HL-60 (cell line): ENCODE measurements at regions not wholly inside any gene's neighbourhood (a gene's known extent, or its start where the extent isn't known, plus 50 kb on each side); places are given as distances from the start of the nearest gene placed in this dataset.

Experiments
- DNase-seq, 2 experiments: peaks; one replicate each; pipeline ENCODE4 v3.0.0-alpha.2; 2010 to 2020; ENCODE audit warnings: low read depth in 1 of 2, low spot score in 1 of 2
- H3K27ac ChIP-seq: fragments of 250-450 bp; sonication (Bioruptor Pico); replicated peaks from 2 replicates; pipeline ENCODE4 v1.5.1; 2020; ENCODE audit warnings: mild to moderate bottlenecking, moderate library complexity
- H3K27me3 ChIP-seq: fragments of 250-450 bp; sonication (Bioruptor Pico); 2 replicates; pipeline ENCODE4 v1.5.1; 2021; ENCODE audit warnings: mild to moderate bottlenecking, moderate library complexity; ENCODE audit not compliant: insufficient read depth, poor library complexity, severe bottlenecking
- H3K4me3 ChIP-seq: replicated peaks from 2 replicates; pipeline ENCODE4 v1.5.1; 2011; ENCODE audit warnings: mild to moderate bottlenecking, control low read depth, low read length; ENCODE audit not compliant: insufficient read depth
- GABPA ChIP-seq: IDR thresholded peaks from 2 replicates; pipeline ENCODE4 v1.6.1; 2012; ENCODE audit warnings: low read depth
- POLR2AphosphoS5 ChIP-seq: IDR thresholded peaks from 2 replicates; pipeline ENCODE4 v1.6.1; 2012; ENCODE audit warnings: low read depth
- SPI1 ChIP-seq: IDR thresholded peaks from 2 replicates; pipeline ENCODE4 v1.6.1; 2012; ENCODE audit warnings: low read depth, mild to moderate bottlenecking, borderline replicate concordance
- TF ChIP-seq, protein P1 (sequence below): IDR thresholded peaks from one replicate; pipeline ENCODE4 v1.5.1; 2011; ENCODE audit warnings: low read length, control low read depth, inconsistent platforms; ENCODE audit not compliant: insufficient read depth
- TF ChIP-seq, protein P2 (sequence below): IDR thresholded peaks from 2 replicates; pipeline ENCODE4 v1.6.1; 2012; ENCODE audit warnings: low read depth; ENCODE audit not compliant: insufficient replicate concordance

GRCh38 chr4:23163647-23164436 lies 471.1 kb downstream of the GBA3 start:
- no peak for DNase-seq
- Histone ChIP-seq H3K4me3 (no peak overlapping the region), H3K27ac (no peak overlapping the region), H3K27me3 (no peaks in the 10 kb centered on the region)
- TF ChIP-seq, protein P1, sequence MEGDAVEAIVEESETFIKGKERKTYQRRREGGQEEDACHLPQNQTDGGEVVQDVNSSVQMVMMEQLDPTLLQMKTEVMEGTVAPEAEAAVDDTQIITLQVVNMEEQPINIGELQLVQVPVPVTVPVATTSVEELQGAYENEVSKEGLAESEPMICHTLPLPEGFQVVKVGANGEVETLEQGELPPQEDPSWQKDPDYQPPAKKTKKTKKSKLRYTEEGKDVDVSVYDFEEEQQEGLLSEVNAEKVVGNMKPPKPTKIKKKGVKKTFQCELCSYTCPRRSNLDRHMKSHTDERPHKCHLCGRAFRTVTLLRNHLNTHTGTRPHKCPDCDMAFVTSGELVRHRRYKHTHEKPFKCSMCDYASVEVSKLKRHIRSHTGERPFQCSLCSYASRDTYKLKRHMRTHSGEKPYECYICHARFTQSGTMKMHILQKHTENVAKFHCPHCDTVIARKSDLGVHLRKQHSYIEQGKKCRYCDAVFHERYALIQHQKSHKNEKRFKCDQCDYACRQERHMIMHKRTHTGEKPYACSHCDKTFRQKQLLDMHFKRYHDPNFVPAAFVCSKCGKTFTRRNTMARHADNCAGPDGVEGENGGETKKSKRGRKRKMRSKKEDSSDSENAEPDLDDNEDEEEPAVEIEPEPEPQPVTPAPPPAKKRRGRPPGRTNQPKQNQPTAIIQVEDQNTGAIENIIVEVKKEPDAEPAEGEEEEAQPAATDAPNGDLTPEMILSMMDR, result no peak
- TF ChIP-seq GABPA (no peak), POLR2AphosphoS5 (no peak), SPI1 (no peak)
- TF ChIP-seq, protein P2, sequence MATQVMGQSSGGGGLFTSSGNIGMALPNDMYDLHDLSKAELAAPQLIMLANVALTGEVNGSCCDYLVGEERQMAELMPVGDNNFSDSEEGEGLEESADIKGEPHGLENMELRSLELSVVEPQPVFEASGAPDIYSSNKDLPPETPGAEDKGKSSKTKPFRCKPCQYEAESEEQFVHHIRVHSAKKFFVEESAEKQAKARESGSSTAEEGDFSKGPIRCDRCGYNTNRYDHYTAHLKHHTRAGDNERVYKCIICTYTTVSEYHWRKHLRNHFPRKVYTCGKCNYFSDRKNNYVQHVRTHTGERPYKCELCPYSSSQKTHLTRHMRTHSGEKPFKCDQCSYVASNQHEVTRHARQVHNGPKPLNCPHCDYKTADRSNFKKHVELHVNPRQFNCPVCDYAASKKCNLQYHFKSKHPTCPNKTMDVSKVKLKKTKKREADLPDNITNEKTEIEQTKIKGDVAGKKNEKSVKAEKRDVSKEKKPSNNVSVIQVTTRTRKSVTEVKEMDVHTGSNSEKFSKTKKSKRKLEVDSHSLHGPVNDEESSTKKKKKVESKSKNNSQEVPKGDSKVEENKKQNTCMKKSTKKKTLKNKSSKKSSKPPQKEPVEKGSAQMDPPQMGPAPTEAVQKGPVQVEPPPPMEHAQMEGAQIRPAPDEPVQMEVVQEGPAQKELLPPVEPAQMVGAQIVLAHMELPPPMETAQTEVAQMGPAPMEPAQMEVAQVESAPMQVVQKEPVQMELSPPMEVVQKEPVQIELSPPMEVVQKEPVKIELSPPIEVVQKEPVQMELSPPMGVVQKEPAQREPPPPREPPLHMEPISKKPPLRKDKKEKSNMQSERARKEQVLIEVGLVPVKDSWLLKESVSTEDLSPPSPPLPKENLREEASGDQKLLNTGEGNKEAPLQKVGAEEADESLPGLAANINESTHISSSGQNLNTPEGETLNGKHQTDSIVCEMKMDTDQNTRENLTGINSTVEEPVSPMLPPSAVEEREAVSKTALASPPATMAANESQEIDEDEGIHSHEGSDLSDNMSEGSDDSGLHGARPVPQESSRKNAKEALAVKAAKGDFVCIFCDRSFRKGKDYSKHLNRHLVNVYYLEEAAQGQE, result no peak

GRCh38 chr4:23162275-23162674 lies 469.5 kb downstream of the GBA3 start:
- Histone ChIP-seq H3K27ac (no peak overlapping the region), H3K27me3 (no peaks in the 10 kb centered on the region), H3K4me3 (no peak overlapping the region)
- TF ChIP-seq SPI1, result no peak
- no peak for TF ChIP-seq POLR2AphosphoS5
- no peak for TF ChIP-seq GABPA
- TF ChIP-seq, protein P1, result no peak
- TF ChIP-seq, protein P2, result no peak
- DNase-seq, result no peak

GRCh38 chr4:23161787-23162186 lies 469.1 kb downstream of the GBA3 start:
- H3K27ac ChIP-seq, result no peak overlapping the region
- no peaks in the 10 kb centered on the region for H3K27me3 ChIP-seq
- DNase-seq, result no peak
- H3K4me3 ChIP-seq, result no peak overlapping the region
- TF ChIP-seq, protein P2, result no peak
